Spleen (tissue), 11 donors: ENCODE measurements at regions not wholly inside any gene's neighbourhood (a gene's known extent, or its start where the extent isn't known, plus 50 kb on each side); places are given as distances from the start of the nearest gene placed in this dataset.

Experiments used
- DNase-seq: peaks from one replicate; pipeline ENCODE4 v3.0.0-alpha.2; 2020
- H3K27ac ChIP-seq, 8 donors: fragments of 200-600 bp; sonication (generic) in 7 of 8; 1 replicate in 4 of 8; 2 replicates in 4 of 8; pipeline versions ENCODE4 v1.5.0 to v1.8.0; 2016 to 2021; ENCODE audit warnings: inconsistent platforms in 4 of 8, mild to moderate bottlenecking in 4 of 8, moderate library complexity in 1 of 8
- H3K27me3 ChIP-seq, 7 donors: fragments of 200-600 bp; sonication (generic) in 6 of 7; replicated peaks in 1 of 7; 1 replicate in 4 of 7; 2 replicates in 3 of 7; pipeline versions ENCODE4 v1.5.0 to v1.8.0; 2016 to 2021; ENCODE audit warnings: inconsistent platforms in 3 of 7, mild to moderate bottlenecking in 1 of 7
- H3K36me3 ChIP-seq, 6 donors: fragments of 200-600 bp; sonication (generic) in 5 of 6; 1 replicate in 4 of 6; 2 replicates in 2 of 6; pipeline versions ENCODE4 v1.5.0 to v1.8.0; 2016 to 2021; ENCODE audit warnings: inconsistent platforms in 2 of 6
- H3K4me1 ChIP-seq, 6 donors: fragments of 200-600 bp; sonication (generic) in 5 of 6; 1 replicate in 3 of 6; 2 replicates in 3 of 6; pipeline versions ENCODE4 v1.5.0 to v1.8.0; 2016 to 2021; ENCODE audit warnings: inconsistent platforms in 3 of 6
- H3K4me3 ChIP-seq, 8 donors: fragments of 200-600 bp; sonication (generic) in 7 of 8; 1 replicate in 4 of 8; 2 replicates in 4 of 8; pipeline versions ENCODE4 v1.5.0 to v1.8.0; 2016 to 2021; ENCODE audit warnings: inconsistent platforms in 4 of 8, mild to moderate bottlenecking in 4 of 8, moderate library complexity in 2 of 8
- H3K9me3 ChIP-seq, 8 donors: fragments of 200-600 bp; sonication (generic) in 7 of 8; 1 replicate in 4 of 8; 2 replicates in 4 of 8; pipeline versions ENCODE4 v1.5.0 to v1.8.0; 2016 to 2021; ENCODE audit warnings: inconsistent platforms in 4 of 8
- POLR2A ChIP-seq, 3 donors: fragments of 450-650 bp; IDR thresholded peaks; one replicate each; pipeline ENCODE4 v1.5.1; 2017; ENCODE audit warnings: antibody characterized with exemption in 3 of 3, mild to moderate bottlenecking in 1 of 3
- POLR2AphosphoS5 ChIP-seq, 3 donors: sonication (generic); formaldehyde crosslinking; IDR thresholded peaks; one replicate each; pipeline ENCODE4 v1.5.1; 2017; ENCODE audit warnings: antibody characterized with exemption in 3 of 3
- WGBS, 5 donors: extraction: QIAGEN DNeasy Blood & Tissue Kit in 3 of 5; methylation state at CpG; one replicate each; pipeline versions ENCODE4 v1.1.5 to v1.1.7; 2013 to 2018; 5-methylcytosine and 5-hydroxymethylcytosine counted together
- intact Hi-C: fragments of 100-400 bp; cut with DNase I; formaldehyde crosslinking; loops from one replicate; pipeline ENCODE4 v1.15.0; 2023; ENCODE audit warnings: low total_unique reads
- TF ChIP-seq, protein P1 (sequence below), 11 experiments: fragments of 200-600 bp in 7 of 11; fragments of 450-650 bp in 4 of 11; sonication (generic) in 4 of 11; IDR thresholded peaks in 8 of 11; conservative IDR thresholded peaks in 3 of 11; 1 replicate in 7 of 11; 2 replicates in 4 of 11; pipeline versions ENCODE4 v1.4.0 to v1.8.0; 2016 to 2021; ENCODE audit warnings: antibody characterized with exemption in 11 of 11, inconsistent platforms in 4 of 11, mild to moderate bottlenecking in 1 of 11
- donor health status: healthy with polysubstance abuse.
- donor health status: DM: no; HTN: no; CAD: no; lungs with moderate emphysema.
- donor health status: DM: no; HTN: no; CAD: no.
- donor health status: Bipolar disorder and iron deficiency.
- donor health status: healthy.
- donor health status: DM: no; HTN: no; CAD: no.
- donor health status: DM: yes; HTN: yes; CAD: no.

DNA sequence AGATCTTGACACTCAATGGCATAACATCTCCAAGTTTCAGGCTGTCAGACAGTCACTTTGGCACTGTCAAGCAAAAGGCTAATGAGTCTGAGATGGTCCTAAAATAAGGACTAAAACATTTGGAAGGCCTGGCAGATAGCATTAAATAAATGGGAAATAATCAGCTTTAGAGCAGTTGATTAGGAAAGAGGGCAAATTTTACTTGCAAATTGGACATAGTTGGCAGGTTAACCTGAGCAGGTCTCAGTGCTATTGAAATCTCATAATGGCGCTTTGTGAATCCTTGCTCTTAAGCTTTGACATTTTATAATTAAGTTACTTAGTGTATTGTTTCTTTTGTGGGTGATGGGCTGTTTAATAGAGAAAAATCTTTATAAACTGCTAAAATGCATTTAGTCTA lies 1003.1 kb upstream of the GBE1 start:
- Histone ChIP-seq H3K9me3 (peaks cover 0 to 5% (median 0%) of the 10 kb centered on the region in 8 donors), H3K4me3 (no peak overlapping the region), H3K4me1 (no peaks in the 10 kb centered on the region), H3K27me3 (no peaks in the 10 kb centered on the region), H3K36me3 (no peaks in the 10 kb centered on the region), H3K27ac (no peak overlapping the region)
- intact Hi-C loops: no loop called here
- no peak for DNase-seq
- no peak for TF ChIP-seq POLR2AphosphoS5 (IDR thresholded peaks at IDR 0.05)
- no peak for TF ChIP-seq POLR2A (IDR thresholded peaks at IDR 0.05)
- 93 to 95% (median 93%) methylated on average over 1 of the region's 1 CpG for WGBS, 5 donors

DNA sequence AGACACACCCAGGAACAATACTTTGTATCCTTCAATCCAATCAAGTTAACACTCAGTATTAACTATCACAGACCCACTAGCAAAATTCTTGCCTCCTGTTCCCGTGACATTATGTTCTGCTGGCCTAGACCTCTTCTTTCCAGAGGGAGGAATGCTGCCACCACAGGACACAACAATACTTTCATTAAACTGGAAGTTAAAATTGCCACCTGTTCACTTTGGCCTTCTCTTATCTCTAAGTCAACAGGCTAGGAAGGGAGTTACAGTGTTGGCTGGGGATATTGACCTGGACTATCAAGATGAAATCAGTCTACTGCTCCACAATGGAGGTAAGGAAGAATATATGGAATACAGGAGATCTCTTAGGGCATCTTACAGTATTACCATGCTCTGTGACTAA lies 1000.4 kb upstream of the GBE1 start:
- H3K4me3 ChIP-seq: no peak overlapping the region
- DNase-seq: no peak
- TF ChIP-seq POLR2AphosphoS5 (IDR thresholded peaks at IDR 0.05) (no peak), POLR2A (IDR thresholded peaks at IDR 0.05) (no peak)
- TF ChIP-seq, protein P1, sequence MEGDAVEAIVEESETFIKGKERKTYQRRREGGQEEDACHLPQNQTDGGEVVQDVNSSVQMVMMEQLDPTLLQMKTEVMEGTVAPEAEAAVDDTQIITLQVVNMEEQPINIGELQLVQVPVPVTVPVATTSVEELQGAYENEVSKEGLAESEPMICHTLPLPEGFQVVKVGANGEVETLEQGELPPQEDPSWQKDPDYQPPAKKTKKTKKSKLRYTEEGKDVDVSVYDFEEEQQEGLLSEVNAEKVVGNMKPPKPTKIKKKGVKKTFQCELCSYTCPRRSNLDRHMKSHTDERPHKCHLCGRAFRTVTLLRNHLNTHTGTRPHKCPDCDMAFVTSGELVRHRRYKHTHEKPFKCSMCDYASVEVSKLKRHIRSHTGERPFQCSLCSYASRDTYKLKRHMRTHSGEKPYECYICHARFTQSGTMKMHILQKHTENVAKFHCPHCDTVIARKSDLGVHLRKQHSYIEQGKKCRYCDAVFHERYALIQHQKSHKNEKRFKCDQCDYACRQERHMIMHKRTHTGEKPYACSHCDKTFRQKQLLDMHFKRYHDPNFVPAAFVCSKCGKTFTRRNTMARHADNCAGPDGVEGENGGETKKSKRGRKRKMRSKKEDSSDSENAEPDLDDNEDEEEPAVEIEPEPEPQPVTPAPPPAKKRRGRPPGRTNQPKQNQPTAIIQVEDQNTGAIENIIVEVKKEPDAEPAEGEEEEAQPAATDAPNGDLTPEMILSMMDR (IDR thresholded peaks at IDR 0.05 in 8 of 11, conservative IDR thresholded peaks at IDR 0.05 in 3 of 11): no peak
- 74 to 88% (median 78%) methylated on average over 1 of the region's 1 CpG for WGBS, 5 donors
- no peaks in the 10 kb centered on the region for H3K27me3 ChIP-seq
- peaks cover 0 to 5% (median 0%) of the 10 kb centered on the region in 8 donors for H3K9me3 ChIP-seq
- intact Hi-C loops: no loop called here
- H3K4me1 ChIP-seq: no peaks in the 10 kb centered on the region
- no peaks in the 10 kb centered on the region for H3K36me3 ChIP-seq
- H3K27ac ChIP-seq: no peak overlapping the region

DNA sequence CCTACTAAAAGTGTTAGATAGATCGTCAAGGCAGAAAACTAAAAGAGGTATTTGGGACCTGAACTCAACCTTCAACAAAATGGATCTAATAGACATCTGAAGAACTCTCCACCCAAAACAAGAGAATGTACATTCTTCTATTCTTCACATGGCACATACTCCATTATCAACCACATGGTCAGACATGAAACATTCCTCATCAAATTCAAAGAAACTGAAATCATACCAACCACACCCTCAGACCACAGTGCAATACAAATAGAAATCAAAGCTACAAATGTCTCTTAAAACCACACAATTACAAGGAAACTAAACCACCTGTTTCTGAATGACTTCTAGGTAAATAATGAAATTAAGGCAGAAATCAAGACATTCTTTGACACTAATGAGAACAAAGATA lies 984.1 kb upstream of the GBE1 start:
- intact Hi-C loops: no loop called here
- Histone ChIP-seq H3K27ac (no peak overlapping the region), H3K36me3 (no peaks in the 10 kb centered on the region), H3K4me1 (no peaks in the 10 kb centered on the region), H3K27me3 (no peaks in the 10 kb centered on the region), H3K9me3 (peaks cover 0 to 9% (median 0%) of the 10 kb centered on the region in 8 donors), H3K4me3 (no peak overlapping the region)
- 26 to 83% (median 49%) methylated on average over 1 of the region's 1 CpG for WGBS, 5 donors
- no peak for DNase-seq
- TF ChIP-seq, protein P1 (IDR thresholded peaks at IDR 0.05 in 8 of 11, conservative IDR thresholded peaks at IDR 0.05 in 3 of 11): no peak
- TF ChIP-seq POLR2AphosphoS5 (IDR thresholded peaks at IDR 0.05): no peak
- no peak for TF ChIP-seq POLR2A (IDR thresholded peaks at IDR 0.05)

DNA sequence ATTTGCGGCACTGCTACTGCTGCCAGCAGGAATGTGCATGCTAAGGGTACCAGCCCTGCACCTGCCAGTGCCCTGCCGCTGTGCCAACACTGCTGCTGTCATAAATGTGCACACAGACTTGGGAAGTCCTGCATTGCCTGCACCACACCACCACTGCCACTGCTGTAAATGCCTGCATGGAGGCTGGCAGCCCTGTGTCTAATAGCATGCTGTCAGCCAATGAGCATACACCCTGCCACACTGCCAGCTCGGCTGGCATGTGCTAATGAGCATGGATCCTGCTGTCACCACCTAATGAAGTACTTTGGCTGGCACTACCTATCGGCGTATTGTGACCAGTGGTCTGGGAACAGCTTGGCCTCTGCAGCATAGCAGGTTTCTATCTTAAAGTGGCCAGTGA lies 981.8 kb upstream of the GBE1 start:
- no peaks in the 10 kb centered on the region for H3K4me1 ChIP-seq
- H3K4me3 ChIP-seq: no peak overlapping the region
- no peak overlapping the region for H3K27ac ChIP-seq
- 87 to 94% (median 92%) methylated on average over 5 of the region's 5 CpGs for WGBS, 5 donors
- DNase-seq: no peak
- intact Hi-C loops: no loop called here
- no peaks in the 10 kb centered on the region for H3K36me3 ChIP-seq
- TF ChIP-seq, protein P1 (IDR thresholded peaks at IDR 0.05 in 8 of 11, conservative IDR thresholded peaks at IDR 0.05 in 3 of 11): no peak
- no peak for TF ChIP-seq POLR2AphosphoS5 (IDR thresholded peaks at IDR 0.05)
- no peak for TF ChIP-seq POLR2A (IDR thresholded peaks at IDR 0.05)
- peaks cover 0 to 9% (median 0%) of the 10 kb centered on the region in 8 donors for H3K9me3 ChIP-seq
- no peaks in the 10 kb centered on the region for H3K27me3 ChIP-seq

DNA sequence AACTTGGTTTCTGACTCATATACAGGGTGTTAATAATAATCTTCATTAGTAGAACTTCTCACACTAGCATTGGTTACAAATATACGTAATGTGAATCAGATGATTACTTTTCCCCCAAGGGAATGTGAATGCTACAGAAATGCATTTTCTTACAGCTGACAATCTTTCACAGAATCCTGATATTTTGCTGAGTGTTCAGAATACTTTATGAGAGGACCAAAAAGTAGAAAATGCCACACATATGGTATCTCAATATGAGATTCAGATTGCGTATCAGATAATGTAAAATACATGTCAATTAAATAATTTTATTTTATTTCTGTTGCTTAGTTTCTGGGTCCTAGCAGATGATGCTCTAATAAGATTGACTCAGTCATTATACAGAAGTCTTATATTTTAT lies 979.9 kb upstream of the GBE1 start:
- H3K27me3 ChIP-seq: no peaks in the 10 kb centered on the region
- no peak overlapping the region for H3K27ac ChIP-seq
- no peak for DNase-seq
- no peak overlapping the region for H3K4me3 ChIP-seq
- H3K4me1 ChIP-seq: no peaks in the 10 kb centered on the region
- H3K36me3 ChIP-seq: no peaks in the 10 kb centered on the region
- peaks cover 0 to 4% (median 0%) of the 10 kb centered on the region in 8 donors for H3K9me3 ChIP-seq
- WGBS, 5 donors: 88 to 96% (median 92%) methylated on average over 2 of the region's 2 CpGs
- TF ChIP-seq POLR2AphosphoS5 (IDR thresholded peaks at IDR 0.05) (no peak), POLR2A (IDR thresholded peaks at IDR 0.05) (no peak)
- TF ChIP-seq, protein P1 (IDR thresholded peaks at IDR 0.05 in 8 of 11, conservative IDR thresholded peaks at IDR 0.05 in 3 of 11): no peak
- intact Hi-C loops: no loop called here
